ENCODE measurements at regions not wholly inside any gene's neighbourhood (a gene's known extent, or its start where the extent isn't known, plus 50 kb on each side); places are given as distances from the start of the nearest gene placed in this dataset.

DNA sequence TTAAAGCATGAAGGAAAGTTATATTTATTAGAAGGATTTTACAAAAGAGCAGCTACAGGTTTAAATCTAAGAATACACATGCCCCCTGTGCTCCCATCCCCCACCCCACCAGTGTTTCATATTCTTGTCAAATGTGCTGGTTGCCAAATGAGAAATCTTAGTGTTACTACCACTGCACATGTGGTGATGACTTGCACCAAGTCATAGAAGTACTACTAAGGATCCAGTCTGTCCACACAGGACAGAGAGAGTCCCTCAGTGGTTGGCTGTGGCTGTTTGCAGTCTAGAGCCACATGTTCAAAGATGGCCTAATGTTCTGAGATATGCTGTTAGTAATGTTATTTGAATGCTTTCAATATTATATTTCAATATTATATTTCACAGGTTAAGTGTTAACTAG is 268.8 kb downstream of the ADAMTS20 start:
- TF ChIP-seq, protein P1, sequence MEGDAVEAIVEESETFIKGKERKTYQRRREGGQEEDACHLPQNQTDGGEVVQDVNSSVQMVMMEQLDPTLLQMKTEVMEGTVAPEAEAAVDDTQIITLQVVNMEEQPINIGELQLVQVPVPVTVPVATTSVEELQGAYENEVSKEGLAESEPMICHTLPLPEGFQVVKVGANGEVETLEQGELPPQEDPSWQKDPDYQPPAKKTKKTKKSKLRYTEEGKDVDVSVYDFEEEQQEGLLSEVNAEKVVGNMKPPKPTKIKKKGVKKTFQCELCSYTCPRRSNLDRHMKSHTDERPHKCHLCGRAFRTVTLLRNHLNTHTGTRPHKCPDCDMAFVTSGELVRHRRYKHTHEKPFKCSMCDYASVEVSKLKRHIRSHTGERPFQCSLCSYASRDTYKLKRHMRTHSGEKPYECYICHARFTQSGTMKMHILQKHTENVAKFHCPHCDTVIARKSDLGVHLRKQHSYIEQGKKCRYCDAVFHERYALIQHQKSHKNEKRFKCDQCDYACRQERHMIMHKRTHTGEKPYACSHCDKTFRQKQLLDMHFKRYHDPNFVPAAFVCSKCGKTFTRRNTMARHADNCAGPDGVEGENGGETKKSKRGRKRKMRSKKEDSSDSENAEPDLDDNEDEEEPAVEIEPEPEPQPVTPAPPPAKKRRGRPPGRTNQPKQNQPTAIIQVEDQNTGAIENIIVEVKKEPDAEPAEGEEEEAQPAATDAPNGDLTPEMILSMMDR (IDR thresholded peaks at IDR 0.05), result no peak
- TF ChIP-seq POLR2A (IDR thresholded peaks at IDR 0.05), result no peak
